ENCODE measurements at regions not wholly inside any gene's neighbourhood (a gene's known extent, or its start where the extent isn't known, plus 50 kb on each side); places are given as distances from the start of the nearest gene placed in this dataset.

DNA sequence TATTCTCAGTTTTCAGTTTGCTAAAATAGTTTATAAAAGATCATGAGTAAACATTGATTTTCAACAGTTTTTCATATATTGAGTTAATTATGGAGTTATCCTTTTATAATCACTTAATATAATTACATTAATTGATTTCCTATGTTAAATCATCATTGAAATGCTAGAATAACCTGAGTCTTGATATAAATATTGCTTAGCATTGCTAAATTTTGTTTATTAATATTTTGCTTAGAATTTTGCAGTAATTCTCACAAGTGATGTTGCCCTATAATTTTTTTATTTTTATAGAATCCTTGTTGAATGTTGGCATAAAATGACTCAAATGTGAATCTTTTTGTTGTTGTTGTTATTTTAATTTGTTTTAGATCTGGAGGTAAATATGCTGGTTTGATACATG is 654.2 kb downstream of the OTOL1 start:
- FAIRE-seq (no peak), DNase-seq (ENCODE audit: extremely low read depth in 1 of 4, low spot score in 3 of 4) (no peak), ATAC-seq (no peak)
- TF ChIP-seq SMAD1 (IDR thresholded peaks at IDR 0.05; ENCODE audit: low read depth, low read length, partially characterized antibody) = no peak
- peak; percentile 45; the same call in 1 of the 2 replicates for TF ChIP-seq ZNF316 (IDR thresholded peaks at IDR 0.05)
- H3K9me3 ChIP-seq (replicated peaks; ENCODE audit: control insufficient read depth, insufficient read depth, low read depth, low read length) = no peaks in the 10 kb centered on the region
- H3K27ac ChIP-seq (ENCODE audit: extremely low read depth, low read depth, low read length) = no peak overlapping the region
- intact Hi-C loops (cut with micrococcal nuclease) (no loop called here), in situ Hi-C loops (cut with MboI) (no loop called here)
- H3K27me3 ChIP-seq (ENCODE audit: control insufficient read depth in 2 of 2, insufficient read depth in 2 of 2, low read length in 2 of 2) = no peaks in the 10 kb centered on the region
- no peak overlapping the region for H2AFZ ChIP-seq (ENCODE audit: low read depth, low read length)
- BruUV-seq (replicated peaks) = no TSS peak
- CTCF ChIA-PET (ENCODE audit: low intra/inter-chr PET ratio) = no interaction called here
- no peak overlapping the region for H3K4me3 ChIP-seq
- no peaks in the 10 kb centered on the region for H3K4me1 ChIP-seq (replicated peaks in 1 of 2; ENCODE audit: control insufficient read depth in 2 of 2, insufficient read depth in 2 of 2, low read length in 2 of 2)
- no peak overlapping the region for H3K9ac ChIP-seq (ENCODE audit: insufficient read depth in 1 of 2, low read depth in 2 of 2, low read length in 2 of 2)
- POLR2A ChIA-PET = no interaction called here
- H3K36me3 ChIP-seq (ENCODE audit: control insufficient read depth, insufficient read depth, low read length) = no peaks in the 10 kb centered on the region
- no peaks in the 10 kb centered on the region for H4K20me1 ChIP-seq (replicated peaks; ENCODE audit: control insufficient read depth, insufficient read depth, low read length)
- H3K79me2 ChIP-seq (ENCODE audit: control insufficient read depth, insufficient read depth, low read length) = no peaks in the 10 kb centered on the region
- H3K9me1 ChIP-seq (ENCODE audit: control insufficient read depth, insufficient read depth, low read length) = no peaks in the 10 kb centered on the region
- no peak overlapping the region for H3K4me2 ChIP-seq (ENCODE audit: insufficient read depth, low read length)

DNA sequence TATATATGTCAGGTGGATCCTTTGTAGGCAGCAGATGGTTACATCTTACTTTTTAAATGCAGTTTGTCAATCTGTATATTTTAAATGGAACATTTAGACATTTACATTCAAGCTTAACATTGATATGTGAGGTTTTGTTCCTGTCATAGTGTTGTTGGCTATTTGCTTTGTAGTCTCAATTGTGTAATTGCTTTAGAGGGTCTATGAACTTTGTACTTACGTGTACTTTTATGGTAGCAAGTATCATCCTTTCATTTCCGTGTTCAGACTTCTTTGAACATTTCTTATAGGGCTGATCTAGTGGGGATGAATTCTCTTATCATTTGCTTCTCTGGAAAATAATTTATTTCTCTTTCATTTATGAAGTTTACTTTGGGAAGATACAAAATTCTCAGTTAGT is 656.0 kb downstream of the OTOL1 start:
- Histone ChIP-seq H3K79me2 (ENCODE audit: control insufficient read depth, insufficient read depth, low read length) (no peaks in the 10 kb centered on the region), H3K9me1 (ENCODE audit: control insufficient read depth, insufficient read depth, low read length) (no peaks in the 10 kb centered on the region), H3K4me3 (no peak overlapping the region), H3K9me3 (replicated peaks; ENCODE audit: control insufficient read depth, insufficient read depth, low read depth, low read length) (no peaks in the 10 kb centered on the region), H2AFZ (ENCODE audit: low read depth, low read length) (no peak overlapping the region), H4K20me1 (replicated peaks; ENCODE audit: control insufficient read depth, insufficient read depth, low read length) (no peaks in the 10 kb centered on the region), H3K27ac (ENCODE audit: extremely low read depth, low read depth, low read length) (no peak overlapping the region), H3K4me2 (ENCODE audit: insufficient read depth, low read length) (no peak overlapping the region), H3K9ac (ENCODE audit: insufficient read depth in 1 of 2, low read depth in 2 of 2, low read length in 2 of 2) (no peak overlapping the region), H3K4me1 (replicated peaks in 1 of 2; ENCODE audit: control insufficient read depth in 2 of 2, insufficient read depth in 2 of 2, low read length in 2 of 2) (no peaks in the 10 kb centered on the region), H3K36me3 (ENCODE audit: control insufficient read depth, insufficient read depth, low read length) (no peaks in the 10 kb centered on the region), H3K27me3 (ENCODE audit: control insufficient read depth in 2 of 2, insufficient read depth in 2 of 2, low read length in 2 of 2) (no peaks in the 10 kb centered on the region)
- no TSS peak for BruUV-seq (replicated peaks)
- in situ Hi-C loops (cut with MboI) = no loop called here
- ATAC-seq (no peak), DNase-seq (ENCODE audit: extremely low read depth in 1 of 4, low spot score in 3 of 4) (no peak), FAIRE-seq (no peak)
- POLR2A ChIA-PET = no interaction called here
- intact Hi-C loops (cut with micrococcal nuclease) = no loop called here
- TF ChIP-seq TSC22D4 (tag; IDR thresholded peaks at IDR 0.05) (no peak), HNRNPL (IDR thresholded peaks at IDR 0.05; ENCODE audit: low read depth, low read length) (no peak), ESRRB (CRISPR knock-in tag; IDR thresholded peaks at IDR 0.05; ENCODE audit: borderline replicate concordance) (no peak), EP400 (IDR thresholded peaks at IDR 0.05) (no peak)
- TF ChIP-seq, protein P1, sequence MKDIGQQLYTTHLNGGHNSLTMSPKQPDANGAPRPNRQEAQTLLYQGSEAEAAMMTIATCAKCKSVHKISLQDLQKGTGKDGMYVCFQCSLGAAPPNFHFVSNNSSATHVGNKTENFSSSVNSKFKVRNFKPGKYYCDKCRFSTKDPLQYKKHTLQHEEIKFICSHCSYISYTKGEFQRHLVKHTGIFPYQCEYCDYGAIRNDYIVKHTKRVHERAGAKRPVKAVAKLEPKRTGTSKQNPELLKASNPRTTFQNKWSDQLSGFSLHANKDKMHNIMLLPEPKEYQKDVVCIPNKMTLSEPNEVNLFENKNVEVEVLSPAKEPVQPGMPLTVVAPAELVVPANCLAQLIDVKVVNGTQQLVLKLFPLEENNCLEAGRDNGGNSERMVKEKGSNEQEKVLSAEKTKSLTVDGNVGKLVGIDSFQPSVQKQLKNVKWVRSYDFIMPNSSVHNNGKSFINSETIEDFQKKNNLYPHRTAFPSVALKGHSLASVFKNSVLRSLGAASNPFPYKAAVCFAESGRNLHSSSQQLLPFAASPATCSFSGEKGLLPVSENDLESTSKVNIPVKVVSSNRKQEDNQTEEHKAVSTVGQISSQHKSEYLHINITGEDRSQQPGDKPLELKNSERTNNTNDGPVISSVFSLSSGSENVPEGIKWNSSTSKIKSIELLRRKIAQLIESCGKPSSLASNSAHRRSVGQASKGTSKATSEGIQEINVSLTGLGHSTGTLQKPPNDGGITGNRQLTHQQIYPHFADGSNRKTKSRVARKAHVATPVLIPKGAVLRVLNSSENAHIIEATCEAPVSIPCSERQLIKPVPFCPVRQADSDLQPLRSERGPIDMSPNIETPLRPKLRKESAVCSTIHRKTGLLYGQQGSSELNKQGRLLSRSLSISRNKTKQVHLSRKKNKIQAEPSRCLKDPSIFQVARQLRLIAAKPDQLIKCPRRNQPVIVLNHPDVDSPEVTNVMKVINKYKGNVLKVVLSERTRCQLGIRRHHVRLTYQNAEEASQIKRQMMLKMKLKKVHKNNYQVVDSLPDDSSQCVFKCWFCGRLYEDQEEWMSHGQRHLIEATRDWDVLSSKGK (CRISPR knock-in tag; IDR thresholded peaks at IDR 0.05) = no peak
- 0% methylated on average over 2 of the region's 2 CpGs for WGBS (ENCODE audit: insufficient coverage, low coverage, missing lambda C conversion rate)
- CTCF ChIA-PET (ENCODE audit: low intra/inter-chr PET ratio) = no interaction called here
